Thymus (tissue), 11 donors: ENCODE measurements at regions not wholly inside any gene's neighbourhood (a gene's known extent, or its start where the extent isn't known, plus 50 kb on each side); places are given as distances from the start of the nearest gene placed in this dataset.
A peak's percentile ranks its signal among the peaks of the same experiment; 100 is the strongest.

Experiments
- DNase-seq, 9 donors: peaks; one replicate each; pipeline ENCODE4 v3.0.0-alpha.2; 2013; ENCODE audit warnings: low spot score in 9 of 9, low read depth in 6 of 9, missing footprints in 1 of 9
- H3K27ac ChIP-seq, 2 donors: one replicate each; pipeline ENCODE4 v1.5.1; 2013; ENCODE audit warnings: control low read depth in 1 of 2, low read depth in 1 of 2, low read length in 1 of 2, mild to moderate bottlenecking in 1 of 2, moderate library complexity in 1 of 2
- H3K27me3 ChIP-seq, 2 donors: one replicate each; pipeline ENCODE4 v1.5.1; 2013; ENCODE audit warnings: low read length in 1 of 2; ENCODE audit not compliant: control insufficient read depth in 2 of 2, insufficient read depth in 1 of 2
- H3K36me3 ChIP-seq, 2 donors: one replicate each; pipeline ENCODE4 v1.5.1; 2013; ENCODE audit warnings: low read length in 1 of 2, mild to moderate bottlenecking in 1 of 2, moderate library complexity in 1 of 2; ENCODE audit not compliant: control insufficient read depth in 2 of 2, insufficient read depth in 2 of 2
- H3K4me1 ChIP-seq, 2 donors: one replicate each; pipeline ENCODE4 v1.5.1; 2013; ENCODE audit warnings: low read length in 2 of 2; ENCODE audit not compliant: control insufficient read depth in 2 of 2, insufficient read depth in 2 of 2
- H3K4me3 ChIP-seq, 2 donors: one replicate each; pipeline ENCODE4 v1.5.1; 2013; ENCODE audit warnings: low read length in 2 of 2, control low read depth in 1 of 2, mild to moderate bottlenecking in 1 of 2
- H3K9me3 ChIP-seq, 2 donors: one replicate each; pipeline ENCODE4 v1.5.1; 2013; ENCODE audit warnings: low read length in 1 of 2, mild to moderate bottlenecking in 1 of 2; ENCODE audit not compliant: control insufficient read depth in 2 of 2, insufficient read depth in 1 of 2
- WGBS: extraction: QIAGEN DNeasy Blood & Tissue Kit; methylation state at CpG from one replicate; pipeline ENCODE4 v1.1.7; 2013; 5-methylcytosine and 5-hydroxymethylcytosine counted together
- donor health status: healthy.

DNA sequence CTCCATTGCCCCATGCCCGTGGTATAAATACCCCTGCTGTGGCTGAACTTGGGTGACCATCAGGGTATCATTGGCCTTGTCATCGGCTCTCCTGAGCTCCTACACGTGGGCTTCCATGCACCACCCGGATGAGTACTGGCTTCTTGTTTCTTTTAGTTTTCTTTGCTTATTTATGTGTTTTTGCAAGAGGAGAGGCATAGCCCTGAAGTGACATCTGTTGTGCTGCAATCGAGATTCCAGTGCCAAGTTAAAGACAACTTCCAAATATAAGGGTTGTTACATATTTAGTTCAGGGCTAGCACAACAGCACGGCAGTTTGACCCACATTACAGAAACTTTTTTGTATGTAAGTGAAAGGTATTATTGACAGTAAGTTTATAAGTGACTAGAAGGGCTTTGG, 1087.1 kb downstream of the TBC1D22A start:
- Histone ChIP-seq H3K27ac (no peak overlapping the region), H3K36me3 (no peaks in the 10 kb centered on the region), H3K4me1 (peaks cover 0 to 4% of the 10 kb centered on the region in 2 donors), H3K9me3 (no peaks in the 10 kb centered on the region), H3K27me3 (peaks cover 3% of the 10 kb centered on the region in 2 donors), H3K4me3 (no peak overlapping the region)
- 86% methylated on average over 6 of the region's 6 CpGs for WGBS
- no peak for DNase-seq

DNA sequence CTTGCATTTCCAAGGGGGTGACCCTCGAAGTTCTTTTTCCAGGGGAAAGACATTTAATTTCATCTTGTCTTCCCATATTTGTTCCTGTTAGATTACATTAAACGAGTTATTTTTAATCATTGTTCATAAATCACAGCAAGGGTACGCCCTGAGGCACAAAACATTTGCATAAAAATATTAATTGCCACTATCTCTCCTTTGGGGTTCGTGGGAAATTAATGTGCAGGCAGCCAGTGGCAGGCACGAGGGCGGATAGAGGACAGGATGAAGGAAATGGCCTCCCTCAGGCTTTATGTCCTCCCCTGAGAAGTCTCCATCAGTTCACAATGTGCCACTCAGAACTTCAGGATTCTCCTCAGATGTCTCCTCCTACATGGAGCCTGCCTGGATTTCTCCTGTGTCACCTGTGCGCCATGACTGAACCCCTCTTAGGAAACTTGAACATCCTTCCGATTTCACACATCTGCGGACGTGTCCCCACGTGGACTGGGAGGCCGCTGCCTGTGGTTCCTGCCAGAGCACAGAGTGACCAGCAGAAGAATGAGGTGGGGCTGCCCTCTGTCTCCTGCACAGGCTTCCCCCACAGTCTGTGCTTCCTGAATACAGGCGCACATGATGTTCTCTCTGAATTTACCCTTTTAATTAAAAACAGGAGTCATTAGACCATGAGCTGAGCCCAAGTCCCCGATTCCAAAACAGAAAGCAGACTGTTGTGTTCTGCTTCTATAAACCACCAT, 1085.9 kb downstream of the TBC1D22A start:
- no peak for DNase-seq
- Histone ChIP-seq H3K27ac (no peak overlapping the region), H3K36me3 (no peaks in the 10 kb centered on the region), H3K4me1 (no peaks in the 10 kb centered on the region), H3K9me3 (no peaks in the 10 kb centered on the region), H3K27me3 (peaks cover 3% of the 10 kb centered on the region in 2 donors), H3K4me3 (no peak overlapping the region)
- WGBS, result 88% methylated on average over 14 of the region's 14 CpGs

DNA sequence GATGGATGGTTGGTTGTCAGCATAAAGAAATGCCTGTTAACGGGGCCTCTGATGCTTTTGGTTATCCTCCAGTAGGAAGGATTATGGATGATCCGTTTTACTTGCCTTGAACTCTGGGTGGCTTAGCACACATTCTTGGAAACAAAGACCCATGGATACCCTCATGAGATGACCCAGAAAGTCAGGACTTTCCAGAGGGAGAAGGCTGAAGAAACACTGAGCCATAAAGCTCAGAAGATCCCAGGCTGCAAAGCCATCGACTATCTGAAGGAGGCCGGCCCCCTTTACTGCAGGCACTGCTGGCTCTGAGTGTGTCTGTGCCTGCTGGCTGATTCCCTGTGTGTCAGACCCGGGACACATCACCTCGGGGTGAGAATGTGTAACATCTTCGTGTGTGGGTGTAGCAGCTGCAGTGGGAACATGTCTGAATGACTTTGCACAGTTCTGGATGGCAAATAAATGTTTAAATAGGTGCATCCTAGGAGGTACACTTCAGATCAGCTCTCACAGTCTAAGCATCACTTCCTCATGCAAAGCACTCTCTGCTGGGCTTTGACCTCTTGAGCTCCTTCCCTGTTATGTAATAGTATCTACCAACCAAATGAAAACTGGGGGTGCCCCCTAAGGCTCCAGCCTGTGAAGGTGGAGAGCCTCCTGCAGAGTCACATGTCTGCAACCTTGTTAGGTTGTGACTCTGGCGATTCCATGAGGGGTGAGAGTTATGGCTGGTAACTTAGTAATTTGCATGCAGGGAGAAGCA, 1084.9 kb downstream of the TBC1D22A start:
- no peak overlapping the region for H3K4me3 ChIP-seq
- peaks cover 0 to under 1% of the 10 kb centered on the region in 2 donors for H3K4me1 ChIP-seq
- H3K27me3 ChIP-seq, result peaks cover 3% of the 10 kb centered on the region in 2 donors
- no peaks in the 10 kb centered on the region for H3K9me3 ChIP-seq
- DNase-seq, result no peak
- WGBS, result 78% methylated on average over 8 of the region's 8 CpGs
- no peaks in the 10 kb centered on the region for H3K36me3 ChIP-seq
- H3K27ac ChIP-seq, result no peak overlapping the region

DNA sequence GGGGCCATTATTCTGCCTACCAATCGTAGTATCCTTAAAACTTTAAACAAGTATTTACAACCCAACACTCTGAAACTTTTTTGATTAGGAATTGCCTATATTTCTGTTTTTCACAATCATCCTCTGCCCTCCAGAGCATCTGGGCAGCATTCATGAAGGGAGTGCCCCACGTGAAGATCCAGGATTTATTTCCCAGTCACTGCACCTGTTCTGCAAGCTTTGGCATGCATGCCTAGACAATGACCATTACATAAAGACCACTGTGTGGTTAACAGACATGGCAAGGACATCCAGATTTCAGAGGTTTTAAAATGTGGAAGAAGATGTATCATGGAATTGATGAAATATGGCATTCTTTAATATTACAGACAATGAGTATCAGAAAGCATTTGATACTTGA, 1083.8 kb downstream of the TBC1D22A start:
- Histone ChIP-seq H3K27ac (no peak overlapping the region), H3K27me3 (peaks cover 3% of the 10 kb centered on the region in 2 donors), H3K4me1 (peaks cover 0 to 11% of the 10 kb centered on the region in 2 donors), H3K36me3 (no peaks in the 10 kb centered on the region), H3K9me3 (no peaks in the 10 kb centered on the region), H3K4me3 (no peak overlapping the region)
- no peak for DNase-seq
- WGBS, result 83% methylated on average over 2 of the region's 2 CpGs

DNA sequence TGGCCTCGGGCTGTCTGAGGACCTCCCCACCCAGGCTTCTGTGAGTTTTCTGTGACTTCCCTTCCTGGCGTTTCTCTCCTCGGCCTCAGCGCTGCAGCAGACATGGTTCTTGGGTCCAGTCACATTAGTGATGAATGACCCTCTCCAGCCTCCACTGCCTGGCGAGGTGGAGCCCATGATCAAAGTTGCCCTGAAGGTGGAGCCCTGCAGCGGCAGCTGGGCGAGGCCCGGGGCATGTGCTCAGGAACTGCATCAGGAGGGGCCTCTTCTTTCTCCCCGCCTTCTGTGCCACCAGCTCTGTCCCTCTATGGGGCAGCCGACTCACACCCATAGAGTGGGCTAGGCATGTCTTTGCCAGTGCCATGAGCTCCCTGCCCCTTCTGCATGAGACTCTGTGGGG, 1079.7 kb downstream of the TBC1D22A start:
- peaks cover 0 to 3% of the 10 kb centered on the region in 2 donors for H3K27me3 ChIP-seq
- H3K9me3 ChIP-seq, result no peaks in the 10 kb centered on the region
- peaks cover 0 to 22% of the 10 kb centered on the region in 2 donors for H3K4me1 ChIP-seq
- no peak for DNase-seq
- H3K4me3 ChIP-seq, result no peak overlapping the region
- no peak overlapping the region for H3K27ac ChIP-seq
- 76% methylated on average over 10 of the region's 10 CpGs for WGBS
- H3K36me3 ChIP-seq, result no peaks in the 10 kb centered on the region

DNA sequence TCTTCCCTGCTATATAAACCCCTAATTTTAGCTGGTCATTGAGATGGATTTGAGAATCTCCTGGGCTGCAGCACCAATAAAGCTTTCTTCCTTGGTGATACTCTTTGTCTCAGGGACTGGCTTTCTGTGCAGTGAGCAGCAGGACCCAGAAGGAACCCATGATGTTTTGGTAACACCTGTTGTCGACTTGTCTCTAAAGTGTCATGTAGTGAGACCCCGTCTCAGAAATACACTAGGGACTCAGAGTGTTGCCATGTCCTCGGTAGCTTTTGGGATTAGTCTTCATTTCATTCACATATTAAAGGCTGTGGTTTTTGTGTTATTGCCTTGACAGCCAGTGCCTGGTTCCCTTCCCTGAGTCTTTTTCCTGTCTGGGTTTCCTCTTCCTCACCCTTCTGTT, 1078.7 kb downstream of the TBC1D22A start:
- H3K36me3 ChIP-seq, result no peaks in the 10 kb centered on the region
- no peaks in the 10 kb centered on the region for H3K9me3 ChIP-seq
- DNase-seq, result peak in 1 of 9 donors; percentile 39
- peak overlapping the region in 1 of 2 donors; percentile 7 for H3K27ac ChIP-seq
- no peak overlapping the region for H3K4me3 ChIP-seq
- H3K27me3 ChIP-seq, result peaks cover 0 to 3% of the 10 kb centered on the region in 2 donors
- WGBS, result 52% methylated on average over 3 of the region's 3 CpGs
- peaks cover 0 to 22% of the 10 kb centered on the region in 2 donors for H3K4me1 ChIP-seq

DNA sequence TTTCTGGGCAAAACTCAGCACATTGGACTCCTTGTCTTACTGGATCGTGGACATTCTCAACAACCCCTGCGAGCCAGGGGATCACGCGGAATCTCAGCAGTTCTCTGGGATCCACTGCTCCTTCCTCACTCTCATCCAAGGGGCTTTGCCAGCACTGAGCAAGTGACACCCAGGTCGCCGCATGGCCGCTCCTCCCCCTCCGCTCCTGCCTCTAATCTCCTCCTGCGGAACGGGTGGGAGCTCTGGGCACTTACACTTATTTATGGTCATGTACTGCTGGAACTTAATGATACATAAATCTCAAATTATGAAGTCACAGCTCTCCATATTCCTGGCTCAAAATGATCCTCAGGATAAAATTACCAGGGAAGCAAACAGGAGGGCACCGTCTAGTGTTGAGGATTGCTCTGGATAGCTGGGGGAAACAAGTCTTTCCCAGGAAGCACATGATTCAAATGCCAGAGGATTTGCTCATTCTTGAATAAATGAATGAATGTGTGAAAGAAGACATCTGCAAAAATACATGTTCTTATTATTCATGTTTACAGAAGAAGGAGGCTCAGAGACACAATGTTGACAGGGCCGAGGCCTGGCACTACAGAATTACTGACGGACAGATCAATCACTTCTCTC, 1077.3 kb downstream of the TBC1D22A start:
- Histone ChIP-seq H3K4me1 (peaks cover 0 to 22% of the 10 kb centered on the region in 2 donors), H3K4me3 (no peak overlapping the region), H3K9me3 (no peaks in the 10 kb centered on the region), H3K27me3 (peaks cover 2 to 3% of the 10 kb centered on the region in 2 donors), H3K36me3 (no peaks in the 10 kb centered on the region), H3K27ac (no peak overlapping the region)
- no peak for DNase-seq
- WGBS, result 88% methylated on average over 13 of the region's 13 CpGs

DNA sequence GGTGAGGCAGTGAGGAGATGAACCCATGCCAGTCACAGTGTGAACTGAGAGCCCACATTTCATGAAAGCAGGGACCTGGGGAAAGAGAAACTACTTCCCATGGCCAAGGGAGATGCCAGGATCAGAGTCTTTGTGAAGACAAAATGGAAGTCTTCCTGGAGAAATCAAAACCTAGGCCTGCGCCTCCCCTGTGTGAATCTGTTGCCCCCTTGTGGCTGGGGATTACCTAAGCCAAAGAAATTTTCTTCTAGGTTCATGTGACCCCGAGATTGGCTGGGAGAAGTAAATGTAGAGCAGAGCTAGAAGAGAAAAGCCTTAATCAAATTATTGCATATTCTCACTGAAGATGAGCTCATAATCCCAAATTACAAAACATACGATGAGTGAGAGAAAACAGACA, 1075.3 kb downstream of the TBC1D22A start:
- H3K9me3 ChIP-seq, result no peaks in the 10 kb centered on the region
- no peaks in the 10 kb centered on the region for H3K36me3 ChIP-seq
- no peak overlapping the region for H3K27ac ChIP-seq
- peak in 6 of 9 donors; percentile 9 to 50 (median 20) for DNase-seq
- WGBS, result 62% methylated on average over 3 of the region's 3 CpGs
- H3K4me3 ChIP-seq, result no peak overlapping the region
- peaks cover 0 to 22% of the 10 kb centered on the region in 2 donors for H3K4me1 ChIP-seq
- peaks cover 7 to 14% of the 10 kb centered on the region in 2 donors for H3K27me3 ChIP-seq

DNA sequence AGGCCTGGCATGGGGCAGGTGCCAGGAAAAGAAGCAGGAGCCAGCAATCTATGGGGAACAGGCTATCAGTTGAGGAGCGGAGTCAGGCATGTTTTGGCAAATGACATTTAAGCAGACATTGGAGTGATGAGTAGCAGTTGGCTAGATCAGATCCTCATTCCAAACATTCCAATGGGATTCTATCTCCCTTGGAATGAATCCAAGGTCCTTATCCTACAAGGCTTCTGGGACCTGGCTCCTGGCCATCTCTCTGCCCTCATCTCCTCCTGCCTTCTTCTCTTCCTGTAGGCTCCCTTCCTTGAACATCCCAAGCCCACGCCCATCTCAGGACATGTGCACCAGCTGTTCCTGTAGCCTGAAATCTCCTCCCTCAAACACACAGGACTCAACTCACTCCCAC, 1074.5 kb downstream of the TBC1D22A start:
- H3K9me3 ChIP-seq, result no peaks in the 10 kb centered on the region
- H3K27me3 ChIP-seq, result peaks cover 7 to 18% of the 10 kb centered on the region in 2 donors
- DNase-seq, result no peak
- H3K4me3 ChIP-seq, result no peak overlapping the region
- no peak overlapping the region for H3K27ac ChIP-seq
- no peaks in the 10 kb centered on the region for H3K36me3 ChIP-seq
- 91% methylated on average over 2 of the region's 2 CpGs for WGBS
- peaks cover 0 to 18% of the 10 kb centered on the region in 2 donors for H3K4me1 ChIP-seq
